ENCODE measurements at regions not wholly inside any gene's neighbourhood (a gene's known extent, or its start where the extent isn't known, plus 50 kb on each side); places are given as distances from the start of the nearest gene placed in this dataset.

DNA sequence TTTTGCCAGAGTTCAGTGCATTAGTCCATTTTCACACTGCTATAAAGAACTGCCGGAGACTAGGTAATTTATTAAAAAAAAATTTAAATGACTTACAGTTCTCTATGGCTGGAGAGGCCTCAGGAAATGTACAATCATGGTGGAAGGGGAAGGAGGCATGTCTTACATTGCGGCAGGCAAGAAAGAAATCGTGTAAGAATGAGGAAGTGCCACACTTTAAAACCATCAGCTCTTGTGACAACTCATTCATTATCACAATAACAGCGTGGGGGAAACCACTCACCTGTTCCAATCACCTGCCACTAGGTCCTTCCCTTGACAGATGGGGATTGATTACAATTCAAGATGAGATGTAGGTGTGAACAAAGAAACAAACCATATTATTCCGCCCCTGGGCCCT lies 1361.4 kb downstream of the NSUN3 start:
- Histone ChIP-seq H3K4me2 (ENCODE audit: low read length) (no peak overlapping the region), H3K36me3 (ENCODE audit: insufficient read depth, low read length) (no peaks in the 10 kb centered on the region), H3K27me3 (ENCODE audit: insufficient read depth, low read depth, low read length) (no peaks in the 10 kb centered on the region), H3K4me3 (ENCODE audit: low read length) (no peak overlapping the region), H3K9me2 (ENCODE audit: insufficient read depth, low read length) (no peaks in the 10 kb centered on the region), H3K9ac (ENCODE audit: low read length) (no peak overlapping the region), H3K9me3 (ENCODE audit: low read length) (no peaks in the 10 kb centered on the region), H3K27ac (ENCODE audit: low read length) (no peak overlapping the region), H2AFZ (ENCODE audit: low read depth, low read length) (no peak overlapping the region), H3K79me2 (replicated peaks; ENCODE audit: insufficient read depth, low read length) (no peaks in the 10 kb centered on the region), H4K20me1 (ENCODE audit: insufficient read depth) (no peaks in the 10 kb centered on the region), H3F3A (ENCODE audit: insufficient read depth, low read length, poor library complexity, severe bottlenecking) (no peaks in the 10 kb centered on the region)
- TF ChIP-seq TAF1 (IDR thresholded peaks at IDR 0.05; ENCODE audit: low read depth) (no peak), RAD21 (conservative IDR thresholded peaks at IDR 0.05) (no peak), EZH2 (IDR thresholded peaks at IDR 0.05; ENCODE audit: borderline replicate concordance, insufficient read depth, low read length, poor library complexity, severe bottlenecking) (no peak), SMC3 (conservative IDR thresholded peaks at IDR 0.05; ENCODE audit: poor library complexity) (no peak), MXI1 (conservative IDR thresholded peaks at IDR 0.05; ENCODE audit: poor library complexity, severe bottlenecking) (no peak), POLR2AphosphoS5 (IDR thresholded peaks at IDR 0.05) (no peak), EP300 (conservative IDR thresholded peaks at IDR 0.05; ENCODE audit: poor library complexity, severe bottlenecking) (no peak)
- TF ChIP-seq, protein P1, sequence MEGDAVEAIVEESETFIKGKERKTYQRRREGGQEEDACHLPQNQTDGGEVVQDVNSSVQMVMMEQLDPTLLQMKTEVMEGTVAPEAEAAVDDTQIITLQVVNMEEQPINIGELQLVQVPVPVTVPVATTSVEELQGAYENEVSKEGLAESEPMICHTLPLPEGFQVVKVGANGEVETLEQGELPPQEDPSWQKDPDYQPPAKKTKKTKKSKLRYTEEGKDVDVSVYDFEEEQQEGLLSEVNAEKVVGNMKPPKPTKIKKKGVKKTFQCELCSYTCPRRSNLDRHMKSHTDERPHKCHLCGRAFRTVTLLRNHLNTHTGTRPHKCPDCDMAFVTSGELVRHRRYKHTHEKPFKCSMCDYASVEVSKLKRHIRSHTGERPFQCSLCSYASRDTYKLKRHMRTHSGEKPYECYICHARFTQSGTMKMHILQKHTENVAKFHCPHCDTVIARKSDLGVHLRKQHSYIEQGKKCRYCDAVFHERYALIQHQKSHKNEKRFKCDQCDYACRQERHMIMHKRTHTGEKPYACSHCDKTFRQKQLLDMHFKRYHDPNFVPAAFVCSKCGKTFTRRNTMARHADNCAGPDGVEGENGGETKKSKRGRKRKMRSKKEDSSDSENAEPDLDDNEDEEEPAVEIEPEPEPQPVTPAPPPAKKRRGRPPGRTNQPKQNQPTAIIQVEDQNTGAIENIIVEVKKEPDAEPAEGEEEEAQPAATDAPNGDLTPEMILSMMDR (IDR thresholded peaks at IDR 0.05; ENCODE audit: poor library complexity, severe bottlenecking) = no peak
- TF ChIP-seq, protein P2, sequence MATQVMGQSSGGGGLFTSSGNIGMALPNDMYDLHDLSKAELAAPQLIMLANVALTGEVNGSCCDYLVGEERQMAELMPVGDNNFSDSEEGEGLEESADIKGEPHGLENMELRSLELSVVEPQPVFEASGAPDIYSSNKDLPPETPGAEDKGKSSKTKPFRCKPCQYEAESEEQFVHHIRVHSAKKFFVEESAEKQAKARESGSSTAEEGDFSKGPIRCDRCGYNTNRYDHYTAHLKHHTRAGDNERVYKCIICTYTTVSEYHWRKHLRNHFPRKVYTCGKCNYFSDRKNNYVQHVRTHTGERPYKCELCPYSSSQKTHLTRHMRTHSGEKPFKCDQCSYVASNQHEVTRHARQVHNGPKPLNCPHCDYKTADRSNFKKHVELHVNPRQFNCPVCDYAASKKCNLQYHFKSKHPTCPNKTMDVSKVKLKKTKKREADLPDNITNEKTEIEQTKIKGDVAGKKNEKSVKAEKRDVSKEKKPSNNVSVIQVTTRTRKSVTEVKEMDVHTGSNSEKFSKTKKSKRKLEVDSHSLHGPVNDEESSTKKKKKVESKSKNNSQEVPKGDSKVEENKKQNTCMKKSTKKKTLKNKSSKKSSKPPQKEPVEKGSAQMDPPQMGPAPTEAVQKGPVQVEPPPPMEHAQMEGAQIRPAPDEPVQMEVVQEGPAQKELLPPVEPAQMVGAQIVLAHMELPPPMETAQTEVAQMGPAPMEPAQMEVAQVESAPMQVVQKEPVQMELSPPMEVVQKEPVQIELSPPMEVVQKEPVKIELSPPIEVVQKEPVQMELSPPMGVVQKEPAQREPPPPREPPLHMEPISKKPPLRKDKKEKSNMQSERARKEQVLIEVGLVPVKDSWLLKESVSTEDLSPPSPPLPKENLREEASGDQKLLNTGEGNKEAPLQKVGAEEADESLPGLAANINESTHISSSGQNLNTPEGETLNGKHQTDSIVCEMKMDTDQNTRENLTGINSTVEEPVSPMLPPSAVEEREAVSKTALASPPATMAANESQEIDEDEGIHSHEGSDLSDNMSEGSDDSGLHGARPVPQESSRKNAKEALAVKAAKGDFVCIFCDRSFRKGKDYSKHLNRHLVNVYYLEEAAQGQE (IDR thresholded peaks at IDR 0.05; ENCODE audit: borderline replicate concordance) = no peak

DNA sequence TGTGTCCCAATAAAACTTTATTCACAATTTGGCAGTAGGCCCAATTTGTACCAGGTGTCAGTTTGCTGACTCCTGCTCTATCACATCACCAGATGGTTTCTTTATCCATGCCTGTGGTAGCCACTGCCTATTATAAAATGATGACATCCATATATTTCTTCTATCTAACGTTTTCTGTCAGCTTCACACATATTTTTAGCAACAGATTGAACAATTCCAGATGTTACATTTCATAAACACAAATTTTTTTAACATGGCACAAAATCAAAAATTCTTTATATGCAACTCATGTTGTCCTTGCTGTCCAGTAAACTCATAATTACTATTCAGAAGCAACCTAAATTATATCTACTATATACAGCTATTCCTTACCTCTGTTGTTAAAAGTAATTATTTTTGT lies 1371.6 kb downstream of the NSUN3 start:
- H3K36me3 ChIP-seq (ENCODE audit: insufficient read depth, low read length) = no peaks in the 10 kb centered on the region
- no peak overlapping the region for H2AFZ ChIP-seq (ENCODE audit: low read depth, low read length)
- H3K4me2 ChIP-seq (ENCODE audit: low read length) = no peak overlapping the region
- no peaks in the 10 kb centered on the region for H3K79me2 ChIP-seq (replicated peaks; ENCODE audit: insufficient read depth, low read length)
- no peaks in the 10 kb centered on the region for H3F3A ChIP-seq (ENCODE audit: insufficient read depth, low read length, poor library complexity, severe bottlenecking)
- H3K9me2 ChIP-seq (ENCODE audit: insufficient read depth, low read length) = no peaks in the 10 kb centered on the region
- H3K9me3 ChIP-seq (ENCODE audit: low read length) = no peaks in the 10 kb centered on the region
- TF ChIP-seq POLR2AphosphoS5 (IDR thresholded peaks at IDR 0.05) (no peak), SMC3 (conservative IDR thresholded peaks at IDR 0.05; ENCODE audit: poor library complexity) (no peak), EP300 (conservative IDR thresholded peaks at IDR 0.05; ENCODE audit: poor library complexity, severe bottlenecking) (no peak), EZH2 (IDR thresholded peaks at IDR 0.05; ENCODE audit: borderline replicate concordance, insufficient read depth, low read length, poor library complexity, severe bottlenecking) (no peak), RAD21 (conservative IDR thresholded peaks at IDR 0.05) (no peak), MXI1 (conservative IDR thresholded peaks at IDR 0.05; ENCODE audit: poor library complexity, severe bottlenecking) (no peak), TAF1 (IDR thresholded peaks at IDR 0.05; ENCODE audit: low read depth) (no peak)
- TF ChIP-seq, protein P2 (IDR thresholded peaks at IDR 0.05; ENCODE audit: borderline replicate concordance) = no peak
- TF ChIP-seq, protein P1 (IDR thresholded peaks at IDR 0.05; ENCODE audit: poor library complexity, severe bottlenecking) = no peak
- H3K27ac ChIP-seq (ENCODE audit: low read length) = no peak overlapping the region
- H3K27me3 ChIP-seq (ENCODE audit: insufficient read depth, low read depth, low read length) = no peaks in the 10 kb centered on the region
- H3K4me3 ChIP-seq (ENCODE audit: low read length) = no peak overlapping the region
- no peaks in the 10 kb centered on the region for H4K20me1 ChIP-seq (ENCODE audit: insufficient read depth)
- H3K9ac ChIP-seq (ENCODE audit: low read length) = no peak overlapping the region
